ENCODE measurements at regions not wholly inside any gene's neighbourhood (a gene's known extent, or its start where the extent isn't known, plus 50 kb on each side); places are given as distances from the start of the nearest gene placed in this dataset.

GRCh38 chr11:19595499-19595839, 117.2 kb upstream of the NAV2 start:
- no peak for DNase-seq

DNA sequence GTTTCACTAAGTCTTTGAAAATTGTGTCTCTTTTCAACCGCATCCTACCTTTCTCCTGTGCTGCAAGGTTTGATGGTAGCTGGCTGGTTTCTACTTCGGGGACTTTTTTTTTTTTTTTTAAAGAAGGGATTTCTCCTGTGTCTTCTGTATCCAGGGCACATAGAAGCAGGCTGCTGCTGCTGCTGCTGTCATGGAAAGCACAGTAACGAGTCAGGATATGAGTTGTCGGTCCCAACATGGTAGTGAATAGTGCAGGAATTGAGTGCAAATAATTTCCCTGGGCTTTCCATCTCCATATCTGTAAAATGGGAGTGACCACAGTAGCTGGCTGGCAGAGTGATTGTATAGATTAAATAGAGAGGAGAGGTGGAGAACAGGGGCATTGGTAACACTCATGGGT, 118.3 kb upstream of the NAV2 start:
- no peak for DNase-seq

DNA sequence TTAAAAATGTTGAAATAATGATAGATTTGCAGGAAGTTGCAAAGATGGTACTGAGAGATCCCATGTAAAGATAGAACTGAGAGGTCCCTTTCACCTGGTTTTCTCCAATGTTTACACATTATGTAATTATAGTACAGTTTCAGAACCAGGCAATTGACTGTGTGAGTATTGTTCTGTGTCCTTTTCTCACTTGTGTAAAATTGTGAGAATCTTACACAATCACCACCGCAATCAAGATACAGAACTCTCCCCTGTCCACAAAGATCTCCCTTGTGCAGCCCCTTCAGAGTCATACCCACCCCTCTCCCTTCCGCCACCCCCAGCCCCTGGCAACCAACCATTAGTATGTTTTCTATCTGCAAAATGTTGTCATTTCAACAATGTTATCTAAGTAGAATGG, 119.8 kb upstream of the NAV2 start:
- no peak for DNase-seq

GRCh38 chr11:19589567-19590260, 122.9 kb upstream of the NAV2 start:
- DNase-seq: no peak

GRCh38 chr11:19587979-19588378, 124.7 kb upstream of the NAV2 start:
- no peak for DNase-seq

GRCh38 chr11:19580646-19581045, 132.0 kb upstream of the NAV2 start:
- DNase-seq: no peak

DNA sequence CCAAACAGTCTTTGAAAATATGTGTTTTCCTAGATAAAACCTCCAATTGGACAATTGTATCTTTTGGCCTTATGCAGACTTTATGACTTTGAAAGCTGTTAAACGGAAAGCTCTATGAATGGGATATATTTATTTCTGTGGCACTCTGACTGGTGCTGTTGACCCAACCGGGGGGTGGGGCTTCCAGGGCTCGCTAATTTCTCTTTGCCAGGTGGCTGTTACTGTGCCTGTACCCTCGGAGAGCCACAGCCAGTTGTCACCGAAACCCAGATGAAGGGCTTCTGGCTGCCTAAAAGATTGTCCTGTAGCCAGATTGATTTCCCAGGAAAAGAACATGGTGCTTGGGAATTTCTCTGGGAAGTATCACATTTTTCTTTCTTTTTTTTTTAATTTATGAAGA, 132.7 kb upstream of the NAV2 start:
- no peak for DNase-seq

GRCh38 chr11:19578871-19579270, 133.8 kb upstream of the NAV2 start:
- DNase-seq: no peak

- DNase-seq: peak; percentile 62
These were observed 134.5 kb upstream of the NAV2 start for GRCh38 chr11:19577976-19578619.

GRCh38 chr11:19577391-19577975, 135.2 kb upstream of the NAV2 start:
- no peak for DNase-seq

- DNase-seq: no peak
These were observed 135.7 kb upstream of the NAV2 start for GRCh38 chr11:19576903-19577302.

- DNase-seq: no peak
These were observed 136.6 kb upstream of the NAV2 start for GRCh38 chr11:19576054-19576453.

GRCh38 chr11:19574916-19575315, 137.7 kb upstream of the NAV2 start:
- no peak for DNase-seq

- DNase-seq: no peak
These were observed 139.0 kb upstream of the NAV2 start for GRCh38 chr11:19573666-19574065.

- DNase-seq: no peak
These were observed 140.7 kb upstream of the NAV2 start for GRCh38 chr11:19571906-19572305.

DNA sequence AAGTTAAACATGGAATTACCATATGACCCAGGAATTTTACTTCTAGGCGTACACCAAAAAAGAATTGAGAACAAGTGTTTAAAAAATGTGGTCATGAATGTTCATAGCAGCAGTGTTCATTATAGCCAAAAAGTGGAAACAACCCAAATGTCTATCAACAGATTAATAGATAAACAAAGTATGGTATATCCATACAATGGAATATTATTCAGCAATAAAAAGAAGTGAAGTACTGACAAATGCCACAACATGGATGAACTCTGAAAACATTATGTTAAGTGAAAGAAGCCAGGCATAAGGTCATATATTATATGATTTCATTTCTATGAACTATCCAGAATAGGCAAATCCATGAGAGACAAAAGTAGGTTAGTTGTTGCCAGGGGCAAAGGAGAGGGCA, 141.7 kb upstream of the NAV2 start:
- no peak for DNase-seq

DNA sequence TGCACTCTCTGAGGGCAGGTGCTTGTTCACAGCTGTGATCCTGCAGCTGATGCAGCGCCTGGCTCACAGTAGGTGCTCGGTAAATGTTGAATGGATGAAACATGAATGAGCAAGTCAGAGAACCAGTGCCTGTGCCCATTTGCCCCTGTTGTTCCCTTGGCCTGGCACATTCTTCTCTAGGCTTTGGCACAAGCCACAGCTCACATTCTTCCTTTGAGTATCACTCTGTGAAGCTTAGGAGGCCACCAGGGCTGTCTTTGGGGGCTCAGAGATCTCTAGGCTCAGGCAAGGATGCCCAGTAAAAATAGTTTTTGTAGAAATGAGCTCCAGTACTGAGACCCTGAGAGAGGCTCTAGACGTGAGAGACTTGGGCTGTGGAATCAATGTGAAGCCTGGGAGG, 144.6 kb upstream of the NAV2 start:
- DNase-seq: no peak

DNA sequence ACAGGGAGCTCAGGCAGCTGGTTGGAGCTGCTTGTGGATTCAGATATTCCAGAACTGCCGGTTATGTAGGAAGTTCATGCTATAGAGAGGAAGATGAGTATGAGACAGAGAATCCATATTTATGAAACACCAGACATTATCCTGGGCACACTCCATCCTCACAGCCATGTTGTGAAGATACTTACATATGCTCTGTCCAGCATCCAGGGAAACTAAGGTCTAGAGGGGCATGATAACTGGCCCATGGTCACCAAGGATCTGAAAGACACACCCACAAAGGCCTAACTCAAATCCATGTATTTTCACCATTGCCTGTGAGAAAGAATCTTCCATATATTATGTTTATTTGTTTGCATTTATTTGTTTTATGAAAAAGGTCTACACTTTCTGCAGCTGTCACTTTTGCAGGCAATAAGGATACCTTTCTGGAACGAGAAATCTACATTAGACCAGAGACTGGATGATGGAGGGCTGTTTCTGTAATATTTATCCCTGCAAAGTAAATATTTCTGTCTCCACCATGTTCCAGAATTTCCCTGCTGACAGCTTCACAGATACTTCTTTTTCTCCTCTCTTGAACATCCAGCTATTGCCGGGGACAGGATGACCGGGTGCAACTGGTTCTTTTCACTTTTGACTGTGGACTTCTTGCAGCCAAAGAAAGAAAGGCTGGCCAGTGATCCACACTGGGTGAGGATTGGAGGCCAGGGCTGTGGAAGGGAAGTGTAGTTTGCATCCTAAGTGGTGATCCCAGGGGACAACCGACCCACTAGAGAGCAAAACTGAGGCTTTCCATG, 145.9 kb upstream of the NAV2 start:
- no peak for DNase-seq

- DNase-seq: no peak
These were observed 147.0 kb upstream of the NAV2 start for GRCh38 chr11:19565639-19566038.

GRCh38 chr11:19562156-19562555, 150.5 kb upstream of the NAV2 start:
- no peak for DNase-seq

DNA sequence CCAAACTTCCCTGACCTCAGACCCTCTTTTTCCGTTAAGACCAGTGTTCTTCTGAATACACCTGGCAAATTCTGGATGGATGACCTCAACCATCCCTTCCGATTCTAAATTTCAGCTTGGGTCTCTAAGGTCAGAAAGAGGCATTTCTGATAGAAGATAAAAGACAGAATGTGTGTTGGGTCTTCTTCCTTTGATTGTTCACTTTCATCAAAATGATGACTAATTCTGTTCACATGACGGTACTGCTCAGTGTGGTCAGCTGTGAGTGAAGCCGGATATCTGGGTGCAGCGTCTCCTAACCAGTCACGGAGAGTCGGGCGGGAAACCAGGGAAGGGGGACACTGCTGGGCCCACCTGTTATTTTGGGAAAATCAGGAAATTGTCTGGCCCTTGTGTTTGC, 151.6 kb upstream of the NAV2 start:
- DNase-seq: no peak

DNA sequence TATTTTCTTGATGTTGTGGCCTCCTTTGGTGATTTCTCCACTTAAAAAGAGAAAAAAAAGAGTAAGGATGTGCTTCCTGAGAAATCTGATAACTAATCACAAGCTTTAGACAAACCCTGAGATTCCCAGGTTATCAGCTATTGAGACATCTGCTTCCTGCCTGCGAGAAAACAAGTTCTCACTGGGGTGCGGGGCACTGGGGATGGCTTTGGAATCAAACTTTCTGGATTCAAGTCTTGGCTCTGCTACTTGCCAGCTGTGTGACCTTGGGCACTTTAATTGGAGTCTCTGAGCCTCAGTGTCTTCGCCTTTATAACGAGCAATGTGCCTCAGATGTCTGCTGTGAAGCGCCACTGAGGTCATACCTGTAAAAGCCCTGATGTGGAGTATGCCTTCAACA, 152.5 kb upstream of the NAV2 start:
- DNase-seq: no peak

DNA sequence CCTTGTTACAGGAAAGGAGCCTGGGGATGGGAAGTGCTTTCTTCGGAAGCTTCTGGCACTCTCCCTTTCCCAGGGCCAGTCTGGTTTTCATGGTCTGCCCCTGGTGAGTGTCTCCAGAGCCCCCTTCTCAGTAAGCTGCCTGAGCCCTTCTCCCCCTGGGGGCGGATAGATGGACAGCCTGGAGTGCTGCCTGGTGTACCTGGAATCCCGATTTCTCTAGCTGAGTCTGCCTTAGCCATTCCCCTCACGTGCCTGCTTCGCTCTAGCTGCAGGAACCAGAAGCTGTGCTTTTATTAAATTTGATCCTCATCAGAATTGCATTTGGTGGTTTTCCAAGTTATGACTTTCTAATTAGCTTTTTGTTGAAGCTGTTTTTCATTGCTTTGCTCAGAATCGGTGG, 152.9 kb upstream of the NAV2 start:
- no peak for DNase-seq

All from hindlimb muscle (tissue), 1 donor.